Endothelial cell (in vitro differentiated cells): ENCODE measurements at regions not wholly inside any gene's neighbourhood (a gene's known extent, or its start where the extent isn't known, plus 50 kb on each side); places are given as distances from the start of the nearest gene placed in this dataset.
"Not testable (repeated sequence)": the region's sequence is repeated elsewhere in the genome, so short reads cannot be mapped to it uniquely, and the experiment has no call there.

Source experiments
- DNase-seq: peaks from one replicate; pipeline ENCODE4 v3.0.0; 2021; ENCODE audit warnings: low spot score
- H3K27ac Mint-ChIP-seq: one replicate; pipeline ENCODE4 v1.8.0; 2021; ENCODE audit warnings: mixed read lengths, inconsistent platforms; ENCODE audit not compliant: unreplicated experiment
- H3K27me3 Mint-ChIP-seq: one replicate; pipeline ENCODE4 v1.8.0; 2021; ENCODE audit warnings: mild to moderate bottlenecking, moderate library complexity, mixed read lengths, inconsistent platforms; ENCODE audit not compliant: unreplicated experiment
- H3K36me3 Mint-ChIP-seq: one replicate; pipeline ENCODE4 v1.8.0; 2021; ENCODE audit warnings: mild to moderate bottlenecking, low read depth, mixed read lengths, inconsistent platforms; ENCODE audit not compliant: unreplicated experiment
- H3K4me1 Mint-ChIP-seq: one replicate; pipeline ENCODE4 v1.8.0; 2021; ENCODE audit warnings: mild to moderate bottlenecking, mixed read lengths, inconsistent platforms; ENCODE audit not compliant: unreplicated experiment
- H3K4me3 Mint-ChIP-seq: one replicate; pipeline ENCODE4 v1.8.0; 2021; ENCODE audit warnings: mild to moderate bottlenecking, mixed read lengths, inconsistent platforms; ENCODE audit not compliant: unreplicated experiment
- H3K9me3 Mint-ChIP-seq: one replicate; pipeline ENCODE4 v1.8.0; 2021; ENCODE audit warnings: mixed read lengths, inconsistent platforms; ENCODE audit not compliant: unreplicated experiment
- CTCF ChIP-seq: fragments of 200-600 bp; sonication (generic); IDR thresholded peaks from one replicate; pipeline ENCODE4 v1.5.0; 2021; ENCODE audit warnings: antibody characterized with exemption; ENCODE audit not compliant: unreplicated experiment

DNA sequence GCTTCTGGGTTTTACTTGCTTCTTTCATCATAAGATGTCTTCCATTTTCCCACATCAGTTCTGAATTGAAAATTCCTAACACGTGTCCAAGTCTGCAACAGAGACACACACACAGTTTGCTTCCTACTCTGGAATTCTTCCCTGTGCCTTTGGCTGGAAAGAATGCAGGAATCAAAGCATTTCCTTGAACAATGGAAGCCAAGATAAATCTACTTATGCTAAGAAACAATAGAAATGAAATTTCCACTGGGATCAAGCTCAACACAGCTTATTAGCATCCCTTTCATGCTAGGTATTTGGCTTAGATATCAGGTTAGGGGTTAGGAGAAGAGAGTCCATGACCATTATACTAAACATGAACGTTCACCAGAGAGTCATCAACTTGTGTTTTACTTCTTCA is 101.1 kb upstream of the SCAF8 start:
- Mint-ChIP-seq H3K9me3 (no peaks in the 10 kb centered on the region), H3K36me3 (no peaks in the 10 kb centered on the region), H3K27me3 (no peaks in the 10 kb centered on the region), H3K4me3 (no peak overlapping the region), H3K27ac (no peak overlapping the region), H3K4me1 (peaks cover 5% of the 10 kb centered on the region)
- no peak for TF ChIP-seq CTCF
- DNase-seq: no peak

- H3K9me3 Mint-ChIP-seq: no peaks in the 10 kb centered on the region
- no peaks in the 10 kb centered on the region for H3K36me3 Mint-ChIP-seq
- H3K4me3 Mint-ChIP-seq: no peak overlapping the region
- TF ChIP-seq CTCF: no peak
- no peaks in the 10 kb centered on the region for H3K27me3 Mint-ChIP-seq
- DNase-seq: no peak
- no peak overlapping the region for H3K27ac Mint-ChIP-seq
- H3K4me1 Mint-ChIP-seq: peaks cover 2% of the 10 kb centered on the region
These were observed 95.8 kb upstream of the SCAF8 start for GRCh38 chr6:154637392-154637791.

GRCh38 chr6:154638369-154638768 is 94.8 kb upstream of the SCAF8 start:
- Mint-ChIP-seq H3K27ac (no peak overlapping the region), H3K4me1 (peaks cover 2% of the 10 kb centered on the region), H3K27me3 (no peaks in the 10 kb centered on the region), H3K36me3 (no peaks in the 10 kb centered on the region), H3K4me3 (no peak overlapping the region), H3K9me3 (no peaks in the 10 kb centered on the region)
- no peak for TF ChIP-seq CTCF
- no peak for DNase-seq

GRCh38 chr6:154639196-154639595 is 94.0 kb upstream of the SCAF8 start:
- not testable (repeated sequence) for H3K27ac Mint-ChIP-seq, H3K4me3 Mint-ChIP-seq, H3K27me3 Mint-ChIP-seq, H3K4me1 Mint-ChIP-seq, H3K36me3 Mint-ChIP-seq, H3K9me3 Mint-ChIP-seq, DNase-seq

- no peak for TF ChIP-seq CTCF
- H3K4me3 Mint-ChIP-seq: no peak overlapping the region
- H3K9me3 Mint-ChIP-seq: no peaks in the 10 kb centered on the region
- peaks cover 2% of the 10 kb centered on the region for H3K27me3 Mint-ChIP-seq
- H3K27ac Mint-ChIP-seq: no peak overlapping the region
- H3K36me3 Mint-ChIP-seq: no peaks in the 10 kb centered on the region
- no peak for DNase-seq
- no peaks in the 10 kb centered on the region for H3K4me1 Mint-ChIP-seq
These were observed 84.9 kb upstream of the SCAF8 start for GRCh38 chr6:154648188-154648887.

DNA sequence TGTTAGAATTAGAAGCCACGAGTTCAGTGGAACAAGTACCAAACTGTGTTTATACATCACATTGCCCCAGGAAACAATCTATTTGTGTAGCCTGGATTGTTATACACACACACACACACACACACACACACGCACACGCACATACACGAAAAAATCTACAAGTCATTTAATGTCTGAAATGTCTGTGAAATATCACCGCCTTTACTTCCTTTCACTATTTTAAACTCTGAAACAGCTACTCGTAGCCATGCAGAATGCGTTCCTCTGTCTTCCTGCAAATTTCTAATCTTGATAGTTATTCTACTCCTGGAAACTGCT is 84.4 kb upstream of the SCAF8 start:
- no peak overlapping the region for H3K27ac Mint-ChIP-seq
- peaks cover 4% of the 10 kb centered on the region for H3K4me1 Mint-ChIP-seq
- no peak for DNase-seq

More for the DNA sequence above, 84.4 kb upstream of the SCAF8 start:
- no peaks in the 10 kb centered on the region for H3K36me3 Mint-ChIP-seq
- no peak overlapping the region for H3K4me3 Mint-ChIP-seq
- TF ChIP-seq CTCF: no peak
- H3K9me3 Mint-ChIP-seq: no peaks in the 10 kb centered on the region
- peaks cover 2% of the 10 kb centered on the region for H3K27me3 Mint-ChIP-seq
